DND-41 (cell line): ENCODE measurements at regions not wholly inside any gene's neighbourhood (a gene's known extent, or its start where the extent isn't known, plus 50 kb on each side); places are given as distances from the start of the nearest gene placed in this dataset.

Experiments
- EZH2 ChIP-seq: IDR thresholded peaks from 3 replicates; pipeline ENCODE4 v1.6.1; 2012; ENCODE audit warnings: borderline replicate concordance, low read depth, mild to moderate bottlenecking, moderate library complexity, low read length, inconsistent platforms; ENCODE audit not compliant: severe bottlenecking
- TF ChIP-seq, protein P1 (sequence below): IDR thresholded peaks from 2 replicates; pipeline ENCODE4 v1.5.1; 2012; ENCODE audit warnings: borderline replicate concordance, low read length, moderate library complexity, mild to moderate bottlenecking; ENCODE audit not compliant: poor library complexity, severe bottlenecking; ENCODE audit errors: extremely low read depth

DNA sequence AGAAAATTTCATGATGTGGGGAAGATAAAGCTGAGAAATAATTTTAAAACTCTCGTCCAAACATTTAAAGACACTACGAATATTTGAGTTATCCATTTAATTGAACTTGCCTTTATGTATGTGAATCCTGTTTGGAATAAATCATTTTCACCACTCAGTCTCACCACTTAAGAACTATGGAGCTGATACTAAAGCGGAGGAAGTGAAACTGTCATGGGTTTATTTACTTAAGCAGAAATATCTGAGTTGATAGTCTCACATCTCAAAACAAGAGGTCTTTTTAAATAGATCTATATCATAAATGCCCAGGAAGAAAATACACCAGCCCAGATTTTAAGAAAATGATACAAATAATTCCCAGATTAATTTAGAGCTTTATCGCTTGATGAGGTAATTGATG, 532.4 kb downstream of the ZNF804A start:
- TF ChIP-seq, protein P1, sequence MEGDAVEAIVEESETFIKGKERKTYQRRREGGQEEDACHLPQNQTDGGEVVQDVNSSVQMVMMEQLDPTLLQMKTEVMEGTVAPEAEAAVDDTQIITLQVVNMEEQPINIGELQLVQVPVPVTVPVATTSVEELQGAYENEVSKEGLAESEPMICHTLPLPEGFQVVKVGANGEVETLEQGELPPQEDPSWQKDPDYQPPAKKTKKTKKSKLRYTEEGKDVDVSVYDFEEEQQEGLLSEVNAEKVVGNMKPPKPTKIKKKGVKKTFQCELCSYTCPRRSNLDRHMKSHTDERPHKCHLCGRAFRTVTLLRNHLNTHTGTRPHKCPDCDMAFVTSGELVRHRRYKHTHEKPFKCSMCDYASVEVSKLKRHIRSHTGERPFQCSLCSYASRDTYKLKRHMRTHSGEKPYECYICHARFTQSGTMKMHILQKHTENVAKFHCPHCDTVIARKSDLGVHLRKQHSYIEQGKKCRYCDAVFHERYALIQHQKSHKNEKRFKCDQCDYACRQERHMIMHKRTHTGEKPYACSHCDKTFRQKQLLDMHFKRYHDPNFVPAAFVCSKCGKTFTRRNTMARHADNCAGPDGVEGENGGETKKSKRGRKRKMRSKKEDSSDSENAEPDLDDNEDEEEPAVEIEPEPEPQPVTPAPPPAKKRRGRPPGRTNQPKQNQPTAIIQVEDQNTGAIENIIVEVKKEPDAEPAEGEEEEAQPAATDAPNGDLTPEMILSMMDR = no peak
- TF ChIP-seq EZH2 = no peak
